Adrenal gland (tissue), 9 donors: ENCODE measurements at regions not wholly inside any gene's neighbourhood (a gene's known extent, or its start where the extent isn't known, plus 50 kb on each side); places are given as distances from the start of the nearest gene placed in this dataset.

Source experiments
- DNase-seq, 7 donors: peaks; one replicate each; pipeline ENCODE4 v3.0.0-alpha.2; 2019 to 2020
- H3K27ac ChIP-seq, 5 donors: fragments of 200-600 bp; sonication (generic) in 4 of 5; 1 replicate in 3 of 5; 2 replicates in 2 of 5; pipeline versions ENCODE4 v1.5.1 to v1.8.0; 2016 to 2020; ENCODE audit warnings: mild to moderate bottlenecking in 1 of 5
- H3K27me3 ChIP-seq: fragments of 200-600 bp; 2 replicates; pipeline ENCODE4 v1.8.0; 2021
- H3K36me3 ChIP-seq, 2 donors: fragments of 200-600 bp; replicated peaks in 1 of 2; 1 replicate in 1 of 2; 2 replicates in 1 of 2; pipeline versions ENCODE4 v1.5.1 to v1.8.0; 2018 to 2022
- H3K4me1 ChIP-seq, 2 donors: fragments of 200-600 bp; replicated peaks in 1 of 2; 1 replicate in 1 of 2; 2 replicates in 1 of 2; pipeline versions ENCODE4 v1.5.1 to v1.8.0; 2018 to 2021
- H3K4me3 ChIP-seq, 4 donors: fragments of 200-600 bp; sonication (generic) in 3 of 4; one replicate each; pipeline ENCODE4 v1.5.1; 2016 to 2018
- H3K9me3 ChIP-seq, 3 donors: fragments of 200-600 bp; sonication (generic) in 1 of 3; replicated peaks in 1 of 3; 1 replicate in 2 of 3; 2 replicates in 1 of 3; pipeline versions ENCODE4 v1.5.1 to v1.8.0; 2016 to 2021
- CTCF ChIP-seq, 6 experiments: fragments of 450-650 bp in 4 of 6; fragments of 200-600 bp in 2 of 6; sonication (generic) in 1 of 6; IDR thresholded peaks; 1 replicate in 5 of 6; 2 replicates in 1 of 6; pipeline versions ENCODE4 v1.5.1 to v1.8.0; 2016 to 2021; ENCODE audit warnings: antibody characterized with exemption in 6 of 6, mild to moderate bottlenecking in 2 of 6, moderate library complexity in 1 of 6
- POLR2A ChIP-seq, 2 donors: fragments of 450-650 bp; IDR thresholded peaks; one replicate each; pipeline ENCODE4 v1.6.1; 2017; ENCODE audit warnings: antibody characterized with exemption in 2 of 2, mild to moderate bottlenecking in 2 of 2, moderate library complexity in 1 of 2
- WGBS, 4 donors: extraction: QIAGEN DNeasy Blood & Tissue Kit in 2 of 4; methylation state at CpG; one replicate each; pipeline versions ENCODE4 v1.1.5 to v1.1.7; 2013 to 2017; 5-methylcytosine and 5-hydroxymethylcytosine counted together
- intact Hi-C, 2 donors: fragments of 100-400 bp; cut with DNase I; formaldehyde crosslinking; loops; one replicate each; pipeline versions ENCODE4 v1.14.1 to v1.15.0; 2022 to 2023
- donor health status: healthy with polysubstance abuse.
- donor health status: Bipolar disorder and iron deficiency.
- donor health status: DM: yes; HTN: yes; CAD: no.
- donor health status: DM: no; HTN: no; CAD: no.
- donor health status: DM: no; HTN: no; CAD: no.

- H3K36me3 ChIP-seq = no peaks in the 10 kb centered on the region
- H3K4me1 ChIP-seq = no peaks in the 10 kb centered on the region
- no peak for TF ChIP-seq POLR2A (IDR thresholded peaks at IDR 0.05)
- TF ChIP-seq CTCF (IDR thresholded peaks at IDR 0.05) = no peak
- WGBS, 4 donors = 51 to 75% (median 63%) methylated on average over 4 of the region's 4 CpGs
- intact Hi-C loops = no loop called here
- no peak for DNase-seq
- H3K27ac ChIP-seq = no peak overlapping the region
- no peaks in the 10 kb centered on the region for H3K9me3 ChIP-seq
- no peak overlapping the region for H3K4me3 ChIP-seq
- H3K27me3 ChIP-seq = no peaks in the 10 kb centered on the region
Observed at GRCh38 chr14:26191123-26191522, 406.7 kb downstream of the NOVA1 start.

- intact Hi-C loops = no loop called here
- TF ChIP-seq CTCF (IDR thresholded peaks at IDR 0.05) (no peak), POLR2A (IDR thresholded peaks at IDR 0.05) (no peak)
- 46 to 55% (median 51%) methylated on average over 2 of the region's 2 CpGs for WGBS, 4 donors
- Histone ChIP-seq H3K4me1 (no peaks in the 10 kb centered on the region), H3K27me3 (no peaks in the 10 kb centered on the region), H3K9me3 (no peaks in the 10 kb centered on the region), H3K36me3 (no peaks in the 10 kb centered on the region), H3K27ac (no peak overlapping the region), H3K4me3 (no peak overlapping the region)
- no peak for DNase-seq
Observed at GRCh38 chr14:26190646-26191045, 407.2 kb downstream of the NOVA1 start.

DNA sequence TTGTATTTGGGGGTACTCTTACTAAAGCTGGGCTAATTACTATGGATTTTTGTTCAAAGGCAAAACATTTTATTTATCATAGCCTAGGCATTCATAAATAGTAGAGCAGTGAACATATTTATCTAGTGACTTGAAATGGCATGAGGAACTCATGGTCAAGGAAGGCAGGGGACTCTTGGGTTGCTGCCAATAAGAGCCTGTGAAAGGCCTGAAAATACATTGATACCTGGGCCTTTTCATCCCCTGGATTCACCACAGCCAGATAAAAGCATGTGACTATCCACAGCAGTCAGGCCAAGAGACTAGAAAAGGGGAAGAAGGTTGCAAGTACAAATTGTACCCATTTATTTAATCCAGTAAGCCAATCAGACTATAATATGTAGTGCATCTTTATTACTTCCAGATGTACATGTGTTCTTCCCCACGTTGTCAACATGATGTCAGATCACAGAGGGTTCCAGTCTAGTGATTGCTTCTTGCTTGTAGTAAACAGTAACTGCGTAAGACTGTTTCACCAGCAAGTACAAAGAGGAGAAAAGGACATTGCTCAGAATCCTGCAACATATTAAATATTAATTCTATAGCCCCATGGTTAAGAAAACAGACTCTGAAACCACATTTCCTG lies 409.7 kb downstream of the NOVA1 start:
- H3K36me3 ChIP-seq = no peaks in the 10 kb centered on the region
- intact Hi-C loops = no loop called here
- TF ChIP-seq CTCF (IDR thresholded peaks at IDR 0.05) (no peak), POLR2A (IDR thresholded peaks at IDR 0.05) (no peak)
- no peak for DNase-seq
- H3K4me3 ChIP-seq = no peak overlapping the region
- no peaks in the 10 kb centered on the region for H3K4me1 ChIP-seq
- no peaks in the 10 kb centered on the region for H3K9me3 ChIP-seq
- 59 to 71% (median 67%) methylated on average over 2 of the region's 2 CpGs for WGBS, 4 donors
- H3K27me3 ChIP-seq = no peaks in the 10 kb centered on the region
- no peak overlapping the region for H3K27ac ChIP-seq

- no peak for DNase-seq
- Histone ChIP-seq H3K4me3 (no peak overlapping the region), H3K9me3 (no peaks in the 10 kb centered on the region), H3K4me1 (no peaks in the 10 kb centered on the region), H3K27me3 (no peaks in the 10 kb centered on the region), H3K27ac (no peak overlapping the region), H3K36me3 (no peaks in the 10 kb centered on the region)
- TF ChIP-seq CTCF (IDR thresholded peaks at IDR 0.05) = no peak
- TF ChIP-seq POLR2A (IDR thresholded peaks at IDR 0.05) = no peak
- 61 to 64% (median 62%) methylated on average over 2 of the region's 2 CpGs for whole genome bisulfite sequencing, 4 donors
- intact Hi-C loops = no loop called here
Observed at GRCh38 chr14:26180221-26180620, 417.6 kb downstream of the NOVA1 start.
